B cell (primary cell): ENCODE measurements at regions not wholly inside any gene's neighbourhood (a gene's known extent, or its start where the extent isn't known, plus 50 kb on each side); places are given as distances from the start of the nearest gene placed in this dataset.

Experiments used
- EZH2 ChIP-seq: IDR thresholded peaks from 2 replicates; pipeline ENCODE4 v1.6.1; 2012; ENCODE audit warnings: borderline replicate concordance, low read depth, mild to moderate bottlenecking, moderate library complexity, low read length; ENCODE audit not compliant: insufficient read depth, poor library complexity, severe bottlenecking
- TF ChIP-seq, protein P1 (sequence below): fragments of 200-600 bp; IDR thresholded peaks from one replicate; pipeline ENCODE4 v1.8.0; 2022; ENCODE audit warnings: antibody characterized with exemption, mild to moderate bottlenecking

DNA sequence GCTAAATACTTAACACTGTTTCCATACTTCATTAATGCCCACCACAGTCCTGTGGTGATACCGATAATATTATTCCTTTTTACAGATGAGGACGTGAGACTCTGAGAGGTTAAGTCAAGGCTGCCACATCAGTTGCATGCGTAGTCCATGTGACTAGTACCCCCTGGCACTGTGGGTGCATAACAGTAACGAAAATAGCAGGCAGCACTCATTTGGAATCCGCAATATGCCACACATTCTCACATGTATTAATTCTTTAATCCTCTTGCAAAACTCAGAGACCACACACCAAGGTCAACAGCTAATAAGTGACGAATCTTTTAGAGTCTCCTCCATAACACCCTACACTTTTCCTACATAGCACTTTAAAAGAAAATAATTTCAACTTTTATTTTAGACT, 99.5 kb upstream of the HABP2 start:
- TF ChIP-seq, protein P1, sequence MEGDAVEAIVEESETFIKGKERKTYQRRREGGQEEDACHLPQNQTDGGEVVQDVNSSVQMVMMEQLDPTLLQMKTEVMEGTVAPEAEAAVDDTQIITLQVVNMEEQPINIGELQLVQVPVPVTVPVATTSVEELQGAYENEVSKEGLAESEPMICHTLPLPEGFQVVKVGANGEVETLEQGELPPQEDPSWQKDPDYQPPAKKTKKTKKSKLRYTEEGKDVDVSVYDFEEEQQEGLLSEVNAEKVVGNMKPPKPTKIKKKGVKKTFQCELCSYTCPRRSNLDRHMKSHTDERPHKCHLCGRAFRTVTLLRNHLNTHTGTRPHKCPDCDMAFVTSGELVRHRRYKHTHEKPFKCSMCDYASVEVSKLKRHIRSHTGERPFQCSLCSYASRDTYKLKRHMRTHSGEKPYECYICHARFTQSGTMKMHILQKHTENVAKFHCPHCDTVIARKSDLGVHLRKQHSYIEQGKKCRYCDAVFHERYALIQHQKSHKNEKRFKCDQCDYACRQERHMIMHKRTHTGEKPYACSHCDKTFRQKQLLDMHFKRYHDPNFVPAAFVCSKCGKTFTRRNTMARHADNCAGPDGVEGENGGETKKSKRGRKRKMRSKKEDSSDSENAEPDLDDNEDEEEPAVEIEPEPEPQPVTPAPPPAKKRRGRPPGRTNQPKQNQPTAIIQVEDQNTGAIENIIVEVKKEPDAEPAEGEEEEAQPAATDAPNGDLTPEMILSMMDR, result no peak
- no peak for TF ChIP-seq EZH2
